PC-3 (cell line): ENCODE measurements at regions not wholly inside any gene's neighbourhood (a gene's known extent, or its start where the extent isn't known, plus 50 kb on each side); places are given as distances from the start of the nearest gene placed in this dataset.

Experiments used
- ATAC-seq: fragments of 200-7000 bp; cut with Tn5 transposase; 2 replicates; pipeline ENCODE4 v1.9.1; 2020; ENCODE audit warnings: mild to moderate bottlenecking, moderate library complexity
- BruUV-seq: library from RNA; stranded (reverse); fragments of 400-500 nt; replicated peaks from 2 replicates; lab custom pipeline; 2021; lab: Mats Ljungman, UMichigan
- CTCF ChIA-PET: fragments of 300-600 bp; sonication (Branson Sonifier 250); formaldehyde crosslinking; loops from one replicate; lab custom pipeline; 2022; ENCODE audit warnings: antibody characterized with exemption; lab: Charles Lee
- POLR2A ChIA-PET: fragments of 300-600 bp; sonication (Branson Sonifier 250); formaldehyde crosslinking; loops from one replicate; lab custom pipeline; 2022; ENCODE audit warnings: antibody characterized with exemption; ENCODE audit not compliant: unreplicated experiment; lab: Charles Lee
- DNase-seq: peaks from one replicate; pipeline ENCODE4 v3.0.0-alpha.2; 2015
- H2AFZ ChIP-seq: fragments of 300-600 bp; sonication (generic); 2 replicates; pipeline ENCODE4 v1.6.0; 2016; ENCODE audit warnings: antibody characterized with exemption, low read length
- H3F3A ChIP-seq: fragments of 300-600 bp; sonication (generic); one replicate; pipeline ENCODE4 v1.6.0; 2017; ENCODE audit warnings: antibody characterized with exemption, low read length, control low read depth, mild to moderate bottlenecking; ENCODE audit not compliant: unreplicated experiment
- H3K27ac ChIP-seq: fragments of 300-600 bp; sonication (generic); 2 replicates; pipeline ENCODE4 v1.5.1; 2016; ENCODE audit warnings: mild to moderate bottlenecking, low read length
- H3K27me3 ChIP-seq: fragments of 300-600 bp; sonication (generic); 2 replicates; pipeline ENCODE4 v1.6.1; 2016; ENCODE audit warnings: low read length, mixed read lengths
- H3K36me3 ChIP-seq: fragments of 300-600 bp; sonication (generic); 2 replicates; pipeline ENCODE4 v1.6.1; 2016; ENCODE audit warnings: low read depth, mixed run types, low read length, mixed read lengths
- H3K4me1 ChIP-seq: fragments of 300-600 bp; sonication (generic); 2 replicates; pipeline ENCODE4 v1.5.1; 2016; ENCODE audit warnings: low read length; ENCODE audit not compliant: insufficient read depth
- H3K4me2 ChIP-seq: fragments of 300-600 bp; sonication (generic); 2 replicates; pipeline ENCODE4 v1.6.0; 2016; ENCODE audit warnings: low read length
- H3K4me3 ChIP-seq: fragments of 300-600 bp; sonication (generic); 2 replicates; pipeline ENCODE4 v1.5.1; 2016; ENCODE audit warnings: mild to moderate bottlenecking, low read length, mixed read lengths
- H3K79me2 ChIP-seq: fragments of 300-600 bp; sonication (generic); 2 replicates; pipeline ENCODE4 v1.6.1; 2017; ENCODE audit warnings: low read length, mixed read lengths
- H3K9ac ChIP-seq: fragments of 300-600 bp; sonication (generic); 2 replicates; pipeline ENCODE4 v1.6.0; 2016; ENCODE audit warnings: mild to moderate bottlenecking, low read length
- H3K9me2 ChIP-seq: fragments of 300-600 bp; sonication (generic); replicated peaks from 2 replicates; pipeline ENCODE4 v1.6.1; 2016; ENCODE audit warnings: mixed run types, low read length, mixed read lengths
- H3K9me3 ChIP-seq: fragments of 300-600 bp; sonication (generic); 2 replicates; pipeline ENCODE4 v1.6.1; 2016; ENCODE audit warnings: low read length, mixed read lengths
- H4K20me1 ChIP-seq: fragments of 300-600 bp; sonication (generic); 2 replicates; pipeline ENCODE4 v1.6.1; 2016; ENCODE audit warnings: low read length, mixed read lengths
- CTCF ChIP-seq: fragments of 300-600 bp; sonication (generic); conservative IDR thresholded peaks from 2 replicates; pipeline ENCODE4 v1.5.1; 2017; ENCODE audit warnings: antibody characterized with exemption, low read depth, mild to moderate bottlenecking, low read length
- EZH2 ChIP-seq: fragments of 300-600 bp; sonication (generic); IDR thresholded peaks from one replicate; pipeline ENCODE4 v1.6.1; 2017; ENCODE audit warnings: antibody characterized with exemption, mild to moderate bottlenecking, low read length; ENCODE audit not compliant: unreplicated experiment
- EZH2phosphoT487 ChIP-seq: fragments of 300-600 bp; sonication (generic); IDR thresholded peaks from 2 replicates; pipeline ENCODE4 v1.6.1; 2018; ENCODE audit warnings: mild to moderate bottlenecking, antibody characterized with exemption, low read length, borderline replicate concordance
- intact Hi-C: fragments of 100-400 bp; cut with micrococcal nuclease; formaldehyde crosslinking; loops from 2 replicates; pipeline ENCODE4 v1.9.0; 2023

- Histone ChIP-seq H3K27ac (no peak overlapping the region), H3K4me2 (no peak overlapping the region), H3K4me1 (no peaks in the 10 kb centered on the region), H3K9me2 (no peaks in the 10 kb centered on the region), H3K4me3 (no peak overlapping the region), H3K9me3 (no peaks in the 10 kb centered on the region), H3K27me3 (no peaks in the 10 kb centered on the region), H2AFZ (no peak overlapping the region), H3K36me3 (no peaks in the 10 kb centered on the region), H4K20me1 (no peaks in the 10 kb centered on the region), H3F3A (no peaks in the 10 kb centered on the region), H3K79me2 (no peaks in the 10 kb centered on the region), H3K9ac (no peak overlapping the region)
- TF ChIP-seq CTCF (no peak), EZH2phosphoT487 (no peak), EZH2 (no peak)
- POLR2A ChIA-PET, result no interaction called here
- ATAC-seq (no peak), DNase-seq (no peak)
- BruUV-seq, result no TSS peak
- CTCF ChIA-PET, result no interaction called here
- intact Hi-C loops, result no loop called here
These were observed 1209.4 kb downstream of the UQCRFS1 start for GRCh38 chr19:28003543-28003942.

GRCh38 chr19:27997069-27997468 is 1215.9 kb downstream of the UQCRFS1 start:
- H2AFZ ChIP-seq, result no peak overlapping the region
- no peaks in the 10 kb centered on the region for H3K9me3 ChIP-seq
- no peaks in the 10 kb centered on the region for H3K4me1 ChIP-seq
- CTCF ChIA-PET, result no interaction called here
- H3K27ac ChIP-seq, result no peak overlapping the region
- intact Hi-C loops, result no loop called here
- no peak overlapping the region for H3K4me2 ChIP-seq
- H3F3A ChIP-seq, result no peaks in the 10 kb centered on the region
- no peaks in the 10 kb centered on the region for H3K36me3 ChIP-seq
- H4K20me1 ChIP-seq, result no peaks in the 10 kb centered on the region
- no peaks in the 10 kb centered on the region for H3K79me2 ChIP-seq
- no peak overlapping the region for H3K4me3 ChIP-seq
- ATAC-seq (no peak), DNase-seq (no peak)
- no peaks in the 10 kb centered on the region for H3K27me3 ChIP-seq
- POLR2A ChIA-PET, result no interaction called here
- TF ChIP-seq EZH2phosphoT487 (no peak), EZH2 (no peak), CTCF (no peak)
- no peak overlapping the region for H3K9ac ChIP-seq
- H3K9me2 ChIP-seq, result no peaks in the 10 kb centered on the region
- BruUV-seq, result no TSS peak

GRCh38 chr19:27993619-27994570 is 1219.1 kb downstream of the UQCRFS1 start:
- intact Hi-C loops, result no loop called here
- H3K9ac ChIP-seq, result no peak overlapping the region
- H3K27ac ChIP-seq, result no peak overlapping the region
- no peak overlapping the region for H3K4me3 ChIP-seq
- CTCF ChIA-PET, result no interaction called here
- no TSS peak for BruUV-seq
- no peaks in the 10 kb centered on the region for H3F3A ChIP-seq
- no peak for TF ChIP-seq EZH2phosphoT487
- TF ChIP-seq CTCF, result no peak
- no peak for TF ChIP-seq EZH2
- no peaks in the 10 kb centered on the region for H3K9me2 ChIP-seq
- H3K4me2 ChIP-seq, result no peak overlapping the region
- ATAC-seq (no peak), DNase-seq (no peak)
- no peaks in the 10 kb centered on the region for H4K20me1 ChIP-seq
- H3K36me3 ChIP-seq, result no peaks in the 10 kb centered on the region
- H3K79me2 ChIP-seq, result no peaks in the 10 kb centered on the region
- H3K9me3 ChIP-seq, result no peaks in the 10 kb centered on the region
- H3K27me3 ChIP-seq, result no peaks in the 10 kb centered on the region
- POLR2A ChIA-PET, result no interaction called here
- no peaks in the 10 kb centered on the region for H3K4me1 ChIP-seq
- H2AFZ ChIP-seq, result no peak overlapping the region
